ENCODE measurements at regions not wholly inside any gene's neighbourhood (a gene's known extent, or its start where the extent isn't known, plus 50 kb on each side); places are given as distances from the start of the nearest gene placed in this dataset.
"Not testable (repeated sequence)": the region's sequence is repeated elsewhere in the genome, so short reads cannot be mapped to it uniquely, and the experiment has no call there.

DNA sequence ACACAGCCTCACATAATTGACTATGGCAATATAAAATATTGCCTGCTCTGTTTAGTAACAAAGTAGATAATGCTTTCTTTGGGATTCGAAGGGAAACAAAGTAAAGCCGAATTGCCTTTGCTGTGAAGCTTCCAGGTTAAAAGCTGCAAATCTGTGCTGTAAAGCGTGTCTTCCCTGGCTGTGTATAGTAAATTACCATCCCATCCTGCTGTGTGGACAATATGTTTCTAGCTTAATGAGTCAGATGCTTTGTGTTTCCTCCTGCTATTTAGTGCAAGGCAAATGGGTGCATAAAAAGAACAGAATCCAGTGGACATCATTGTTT, 265.1 kb downstream of the SOCS6 start:
- no peaks in the 10 kb centered on the region for H3K36me3 Mint-ChIP-seq (ENCODE audit: unreplicated experiment)
- TF ChIP-seq, protein P1, sequence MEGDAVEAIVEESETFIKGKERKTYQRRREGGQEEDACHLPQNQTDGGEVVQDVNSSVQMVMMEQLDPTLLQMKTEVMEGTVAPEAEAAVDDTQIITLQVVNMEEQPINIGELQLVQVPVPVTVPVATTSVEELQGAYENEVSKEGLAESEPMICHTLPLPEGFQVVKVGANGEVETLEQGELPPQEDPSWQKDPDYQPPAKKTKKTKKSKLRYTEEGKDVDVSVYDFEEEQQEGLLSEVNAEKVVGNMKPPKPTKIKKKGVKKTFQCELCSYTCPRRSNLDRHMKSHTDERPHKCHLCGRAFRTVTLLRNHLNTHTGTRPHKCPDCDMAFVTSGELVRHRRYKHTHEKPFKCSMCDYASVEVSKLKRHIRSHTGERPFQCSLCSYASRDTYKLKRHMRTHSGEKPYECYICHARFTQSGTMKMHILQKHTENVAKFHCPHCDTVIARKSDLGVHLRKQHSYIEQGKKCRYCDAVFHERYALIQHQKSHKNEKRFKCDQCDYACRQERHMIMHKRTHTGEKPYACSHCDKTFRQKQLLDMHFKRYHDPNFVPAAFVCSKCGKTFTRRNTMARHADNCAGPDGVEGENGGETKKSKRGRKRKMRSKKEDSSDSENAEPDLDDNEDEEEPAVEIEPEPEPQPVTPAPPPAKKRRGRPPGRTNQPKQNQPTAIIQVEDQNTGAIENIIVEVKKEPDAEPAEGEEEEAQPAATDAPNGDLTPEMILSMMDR (IDR thresholded peaks at IDR 0.05; ENCODE audit: partially characterized antibody, unreplicated experiment): no peak

DNA sequence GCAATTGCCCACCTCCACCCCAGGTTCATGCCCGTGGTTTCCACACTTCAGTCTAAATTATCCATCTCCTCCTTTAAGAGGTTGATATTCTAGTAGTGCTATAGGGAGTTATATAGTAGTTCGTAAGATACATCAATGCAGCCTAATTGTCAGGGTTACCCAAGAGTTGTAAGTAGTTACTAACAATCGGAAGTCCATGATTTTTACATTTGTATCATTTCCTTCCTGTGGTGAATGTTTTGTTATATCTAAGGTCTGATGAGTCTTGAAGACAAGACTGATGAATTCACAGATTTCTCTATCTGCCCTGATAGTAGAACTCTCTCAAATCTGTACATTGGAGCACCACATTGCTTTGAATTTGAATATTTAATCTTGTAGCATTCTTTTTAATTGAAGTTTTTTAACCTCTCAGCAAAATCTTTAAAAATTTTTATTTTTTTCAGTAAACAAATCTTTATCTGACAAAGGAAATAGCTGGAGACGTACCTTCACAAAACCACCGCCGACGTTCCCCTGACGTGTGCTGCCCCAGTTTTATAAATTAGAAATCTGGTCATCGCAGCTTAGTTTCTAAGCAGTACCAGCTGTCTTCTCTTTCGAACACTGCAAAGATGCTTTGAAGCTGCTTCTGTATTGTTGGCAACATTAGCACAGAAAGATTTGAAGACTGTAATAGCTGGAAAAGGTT, 264.5 kb downstream of the SOCS6 start:
- Mint-ChIP-seq H3K27me3 (ENCODE audit: unreplicated experiment) (peaks cover 2% of the 10 kb centered on the region), H3K9me3 (ENCODE audit: unreplicated experiment) (peaks cover 2% of the 10 kb centered on the region), H3K4me1 (ENCODE audit: low read depth, unreplicated experiment) (peaks cover 34% of the 10 kb centered on the region), H3K27ac (ENCODE audit: unreplicated experiment) (peak overlapping the region; percentile 98), H3K4me3 (ENCODE audit: unreplicated experiment) (peak overlapping the region; percentile 78), H3K36me3 (ENCODE audit: unreplicated experiment) (peaks cover 3% of the 10 kb centered on the region)
- no peak for DNase-seq
- TF ChIP-seq, protein P1 (IDR thresholded peaks at IDR 0.05; ENCODE audit: partially characterized antibody, unreplicated experiment): no peak

More for the DNA sequence above, 265.1 kb downstream of the SOCS6 start:
- Mint-ChIP-seq H3K27ac (ENCODE audit: unreplicated experiment) (peak overlapping the region; percentile 98), H3K27me3 (ENCODE audit: unreplicated experiment) (peaks cover 2% of the 10 kb centered on the region), H3K4me1 (ENCODE audit: low read depth, unreplicated experiment) (peaks cover 35% of the 10 kb centered on the region), H3K9me3 (ENCODE audit: unreplicated experiment) (peaks cover 2% of the 10 kb centered on the region), H3K4me3 (ENCODE audit: unreplicated experiment) (peak overlapping the region; percentile 79)
- DNase-seq: no peak

DNA sequence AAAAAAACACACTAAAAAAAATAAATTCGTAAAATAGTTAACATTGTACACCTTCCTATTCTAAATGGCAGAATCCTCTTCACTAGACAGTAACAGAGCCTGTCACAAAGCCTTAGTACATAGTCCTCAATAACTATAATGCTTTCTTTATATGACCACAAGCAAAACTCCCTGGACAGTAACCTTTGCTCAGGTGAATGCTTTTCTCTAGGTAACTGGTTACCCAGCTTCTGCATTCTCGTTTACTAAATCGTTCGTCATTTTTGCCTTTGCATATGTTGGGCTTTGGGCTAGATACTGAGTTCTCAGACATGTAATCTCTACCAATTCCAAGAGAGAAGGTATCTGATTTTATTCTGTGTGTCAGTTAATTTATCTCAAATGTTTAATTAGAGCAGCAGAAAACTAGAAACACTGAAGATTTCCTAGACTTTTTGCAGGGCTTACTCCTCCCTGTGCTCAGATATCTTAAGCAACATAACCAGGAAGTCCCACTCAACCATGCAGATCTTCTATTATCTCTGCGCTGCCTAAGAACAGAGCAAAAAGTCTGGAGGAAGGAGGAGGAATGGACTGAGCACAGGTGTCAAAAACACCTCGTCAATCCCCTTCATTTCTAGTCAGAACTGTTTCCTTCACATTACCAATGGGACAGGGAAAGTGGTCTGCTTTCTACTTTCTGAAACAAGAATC, 247.7 kb downstream of the SOCS6 start:
- H3K27me3 Mint-ChIP-seq (ENCODE audit: unreplicated experiment): no peaks in the 10 kb centered on the region
- no peaks in the 10 kb centered on the region for H3K4me1 Mint-ChIP-seq (ENCODE audit: low read depth, unreplicated experiment)
- no peak for DNase-seq
- H3K36me3 Mint-ChIP-seq (ENCODE audit: unreplicated experiment): no peaks in the 10 kb centered on the region
- no peaks in the 10 kb centered on the region for H3K9me3 Mint-ChIP-seq (ENCODE audit: unreplicated experiment)
- H3K27ac Mint-ChIP-seq (ENCODE audit: unreplicated experiment): no peak overlapping the region
- TF ChIP-seq, protein P1 (IDR thresholded peaks at IDR 0.05; ENCODE audit: partially characterized antibody, unreplicated experiment): no peak
- no peak overlapping the region for H3K4me3 Mint-ChIP-seq (ENCODE audit: unreplicated experiment)

DNA sequence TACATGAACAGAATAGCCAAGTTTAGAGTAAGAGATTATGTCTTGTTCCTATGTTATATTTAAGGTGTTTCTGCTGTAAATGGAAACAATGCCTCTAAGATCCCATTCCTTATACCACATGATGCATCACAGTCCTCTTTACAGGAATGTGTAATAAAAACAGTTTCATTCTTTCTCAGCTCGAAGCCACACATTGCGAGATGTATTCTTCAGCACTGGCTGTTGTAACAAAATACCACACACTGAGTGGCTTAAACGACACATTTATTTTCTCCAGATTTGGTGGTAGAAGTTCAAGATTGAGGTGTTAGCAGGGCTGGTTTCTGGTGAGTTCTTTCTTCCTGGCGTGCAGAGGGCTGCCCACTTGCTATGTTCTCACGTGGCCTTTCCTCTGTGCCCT, 246.2 kb downstream of the SOCS6 start:
- Mint-ChIP-seq H3K27ac (ENCODE audit: unreplicated experiment) (no peak overlapping the region), H3K27me3 (ENCODE audit: unreplicated experiment) (no peaks in the 10 kb centered on the region), H3K4me3 (ENCODE audit: unreplicated experiment) (no peak overlapping the region), H3K36me3 (ENCODE audit: unreplicated experiment) (no peaks in the 10 kb centered on the region), H3K9me3 (ENCODE audit: unreplicated experiment) (no peaks in the 10 kb centered on the region), H3K4me1 (ENCODE audit: low read depth, unreplicated experiment) (no peaks in the 10 kb centered on the region)
- DNase-seq: no peak
- TF ChIP-seq, protein P1 (IDR thresholded peaks at IDR 0.05; ENCODE audit: partially characterized antibody, unreplicated experiment): no peak

DNA sequence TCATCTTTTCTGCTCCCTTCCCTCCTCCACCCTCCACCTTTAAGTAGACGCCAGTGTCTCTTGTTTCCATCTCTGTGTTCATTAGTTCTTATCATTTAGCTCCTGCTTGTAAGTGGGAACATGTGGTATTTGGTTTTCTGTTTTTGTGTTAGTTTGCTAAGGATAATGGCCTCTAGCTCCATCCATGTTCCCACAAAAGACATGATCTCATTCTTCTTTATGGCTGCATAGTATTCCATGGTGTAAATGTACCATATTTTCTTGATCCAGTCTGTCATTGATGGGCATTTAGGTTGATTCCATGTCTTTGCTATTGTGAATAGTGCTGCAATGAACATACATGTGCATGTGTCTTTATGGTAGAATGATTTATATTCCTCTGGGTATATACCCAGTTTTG, 236.5 kb downstream of the SOCS6 start:
- not testable (repeated sequence) for H3K4me1 Mint-ChIP-seq (ENCODE audit: low read depth, unreplicated experiment); H3K27me3 Mint-ChIP-seq (ENCODE audit: unreplicated experiment); H3K27ac Mint-ChIP-seq (ENCODE audit: unreplicated experiment); H3K4me3 Mint-ChIP-seq (ENCODE audit: unreplicated experiment); H3K9me3 Mint-ChIP-seq (ENCODE audit: unreplicated experiment); H3K36me3 Mint-ChIP-seq (ENCODE audit: unreplicated experiment); DNase-seq
